ENCODE measurements at regions not wholly inside any gene's neighbourhood (a gene's known extent, or its start where the extent isn't known, plus 50 kb on each side); places are given as distances from the start of the nearest gene placed in this dataset.
A peak's percentile ranks its signal among the peaks of the same experiment; 100 is the strongest.
"Not testable (repeated sequence)": the region's sequence is repeated elsewhere in the genome, so short reads cannot be mapped to it uniquely, and the experiment has no call there.

- no peak for DNase-seq
Measured at GRCh38 chr9:87338088-87338989, 159.3 kb upstream of the DAPK1 start.

GRCh38 chr9:87340391-87340790, 157.3 kb upstream of the DAPK1 start:
- no peak for DNase-seq

- DNase-seq: no peak
Measured at GRCh38 chr9:87342743-87343142, 154.9 kb upstream of the DAPK1 start.

GRCh38 chr9:87343816-87344430, 153.7 kb upstream of the DAPK1 start:
- no peak for DNase-seq

GRCh38 chr9:87346061-87346665, 151.5 kb upstream of the DAPK1 start:
- DNase-seq: no peak

- DNase-seq: no peak
Measured at GRCh38 chr9:87350915-87351314, 146.8 kb upstream of the DAPK1 start.

GRCh38 chr9:87353301-87353700, 144.4 kb upstream of the DAPK1 start:
- DNase-seq: no peak

GRCh38 chr9:87354147-87354546, 143.5 kb upstream of the DAPK1 start:
- no peak for DNase-seq

- DNase-seq: no peak
Measured at GRCh38 chr9:87357600-87357999, 140.1 kb upstream of the DAPK1 start.

GRCh38 chr9:87359264-87359663, 138.4 kb upstream of the DAPK1 start:
- peak; percentile 8 for DNase-seq

GRCh38 chr9:87359958-87360601, 137.6 kb upstream of the DAPK1 start:
- no peak for DNase-seq

GRCh38 chr9:87370049-87370685, 127.5 kb upstream of the DAPK1 start:
- DNase-seq: no peak

GRCh38 chr9:87371795-87372355, 125.8 kb upstream of the DAPK1 start:
- DNase-seq: no peak

- DNase-seq: no peak
Measured at GRCh38 chr9:87372356-87372851, 125.3 kb upstream of the DAPK1 start.

- DNase-seq: not testable (repeated sequence)
Measured at GRCh38 chr9:87374023-87374919, 123.4 kb upstream of the DAPK1 start.

- DNase-seq: peak; percentile 26
Measured at GRCh38 chr9:87375397-87376073, 122.1 kb upstream of the DAPK1 start.

GRCh38 chr9:87378676-87379075, 119.0 kb upstream of the DAPK1 start:
- no peak for DNase-seq

- DNase-seq: no peak
Measured at GRCh38 chr9:87379300-87379699, 118.4 kb upstream of the DAPK1 start.

- no peak for DNase-seq
Measured at GRCh38 chr9:87381050-87381711, 116.5 kb upstream of the DAPK1 start.

GRCh38 chr9:87381746-87382145, 115.9 kb upstream of the DAPK1 start:
- no peak for DNase-seq

Data from NCI-H2029 (cell line).